ENCODE measurements at regions not wholly inside any gene's neighbourhood (a gene's known extent, or its start where the extent isn't known, plus 50 kb on each side); places are given as distances from the start of the nearest gene placed in this dataset.

- DNase-seq: no peak
These were observed 559.0 kb upstream of the MEF2C start for GRCh38 chr5:89441965-89442364.

- no peak for DNase-seq
These were observed 557.7 kb upstream of the MEF2C start for GRCh38 chr5:89440670-89441069.

GRCh38 chr5:89437450-89438435 lies 554.8 kb upstream of the MEF2C start:
- no peak for DNase-seq

- no peak for DNase-seq
These were observed 553.5 kb upstream of the MEF2C start for GRCh38 chr5:89436464-89436863.

GRCh38 chr5:89435347-89435746 lies 552.4 kb upstream of the MEF2C start:
- DNase-seq: no peak

- DNase-seq: no peak
These were observed 545.6 kb upstream of the MEF2C start for GRCh38 chr5:89428624-89429023.

- no peak for DNase-seq
These were observed 542.1 kb upstream of the MEF2C start for GRCh38 chr5:89425062-89425461.

- DNase-seq: no peak
These were observed 538.1 kb upstream of the MEF2C start for GRCh38 chr5:89421035-89421434.

- DNase-seq: no peak
These were observed 535.6 kb upstream of the MEF2C start for GRCh38 chr5:89418407-89419085.

- no peak for DNase-seq
These were observed 535.0 kb upstream of the MEF2C start for GRCh38 chr5:89417990-89418389.

- no peak for DNase-seq
These were observed 534.5 kb upstream of the MEF2C start for GRCh38 chr5:89417515-89417914.

- DNase-seq: no peak
These were observed 528.9 kb upstream of the MEF2C start for GRCh38 chr5:89411891-89412290.

- DNase-seq: no peak
These were observed 524.1 kb upstream of the MEF2C start for GRCh38 chr5:89407054-89407453.

GRCh38 chr5:89401659-89402058 lies 518.7 kb upstream of the MEF2C start:
- DNase-seq: no peak

- no peak for DNase-seq
These were observed 518.0 kb upstream of the MEF2C start for GRCh38 chr5:89401012-89401411.

GRCh38 chr5:89399548-89399947 lies 516.6 kb upstream of the MEF2C start:
- DNase-seq: no peak

GRCh38 chr5:89397096-89397495 lies 514.1 kb upstream of the MEF2C start:
- no peak for DNase-seq

- DNase-seq: no peak
These were observed 513.4 kb upstream of the MEF2C start for GRCh38 chr5:89396278-89396954.

- DNase-seq: no peak
These were observed 512.1 kb upstream of the MEF2C start for GRCh38 chr5:89395111-89395510.

- no peak for DNase-seq
These were observed 505.9 kb upstream of the MEF2C start for GRCh38 chr5:89388872-89389271.

- DNase-seq: no peak
These were observed 501.4 kb upstream of the MEF2C start for GRCh38 chr5:89384391-89384790.

GRCh38 chr5:89380635-89381034 lies 497.7 kb upstream of the MEF2C start:
- DNase-seq: no peak

GRCh38 chr5:89377767-89378455 lies 494.9 kb upstream of the MEF2C start:
- DNase-seq: no peak

Measured in NCI-H1048 (cell line).